Activated T-helper 17 cell treated with anti-CD3 and anti-CD28 coated beads, Interleukin-2, amount 50 U/mL, for 72 hours (primary cell): ENCODE measurements at regions not wholly inside any gene's neighbourhood (a gene's known extent, or its start where the extent isn't known, plus 50 kb on each side); places are given as distances from the start of the nearest gene placed in this dataset.

Experiments
- ATAC-seq: fragments of 150-1000 bp; cut with Tn5 transposase; replicated peaks from 2 replicates; pipeline ENCODE4 v1.10.0; 2021; ENCODE audit warnings: mild to moderate bottlenecking, moderate library complexity
- H3K27ac Mint-ChIP-seq: one replicate; pipeline ENCODE4 v1.8.0; 2022; ENCODE audit warnings: mixed read lengths
- H3K27me3 Mint-ChIP-seq: one replicate; pipeline ENCODE4 v1.8.0; 2022; ENCODE audit warnings: mixed read lengths
- H3K36me3 Mint-ChIP-seq: one replicate; pipeline ENCODE4 v1.8.0; 2022; ENCODE audit warnings: low read depth, mild to moderate bottlenecking, mixed read lengths
- H3K4me1 Mint-ChIP-seq: one replicate; pipeline ENCODE4 v1.8.0; 2022; ENCODE audit warnings: mixed read lengths
- H3K4me3 Mint-ChIP-seq: one replicate; pipeline ENCODE4 v1.8.0; 2022; ENCODE audit warnings: mild to moderate bottlenecking, mixed read lengths
- H3K9me3 Mint-ChIP-seq: one replicate; pipeline ENCODE4 v1.8.0; 2022; ENCODE audit warnings: mixed read lengths

DNA sequence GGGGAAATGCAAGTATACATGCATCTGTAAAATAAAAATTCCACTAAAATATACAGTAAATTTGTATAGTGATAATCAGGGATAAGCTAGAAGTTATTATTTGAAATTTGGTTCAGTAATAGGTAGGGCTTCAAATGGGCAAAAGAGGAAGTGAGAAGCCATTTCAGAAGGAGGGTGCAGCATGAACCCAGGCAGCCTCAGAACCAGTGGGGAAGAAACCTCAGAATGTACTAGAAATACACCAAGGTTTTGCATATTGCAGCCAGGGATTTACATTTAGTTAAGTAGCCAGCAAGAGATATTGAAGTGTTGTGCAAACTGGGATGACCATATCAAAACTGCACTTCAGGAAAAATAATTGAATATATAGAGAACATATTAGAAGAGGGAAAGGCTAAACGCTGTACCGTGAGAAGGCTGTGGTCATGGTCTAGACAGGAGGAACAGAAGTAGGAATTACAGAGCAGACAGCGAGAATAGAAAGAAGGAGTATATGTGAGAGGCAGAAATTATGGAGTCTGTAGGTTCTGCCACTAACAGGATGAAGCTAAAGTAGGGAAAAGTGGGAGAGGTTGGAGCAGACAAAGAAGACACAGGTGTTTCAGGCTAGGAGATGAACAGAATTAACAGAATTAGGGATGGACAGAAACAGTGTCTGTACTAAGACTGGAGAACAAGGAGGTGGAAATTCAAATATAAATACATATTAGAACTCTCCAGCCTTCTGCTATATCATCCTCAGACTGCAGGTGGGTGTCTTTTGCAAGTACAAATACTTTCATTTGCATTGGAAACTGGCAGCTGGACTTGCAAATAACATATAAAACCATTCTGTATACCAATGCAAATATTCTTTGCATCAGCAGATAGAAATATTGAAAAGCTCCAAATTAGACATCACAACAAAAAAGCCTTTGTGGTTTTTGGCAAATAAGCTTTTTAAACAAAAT lies 335.6 kb downstream of the ZNF608 start:
- Mint-ChIP-seq H3K9me3 (peaks cover 3% of the 10 kb centered on the region), H3K36me3 (no peaks in the 10 kb centered on the region), H3K4me1 (no peaks in the 10 kb centered on the region), H3K4me3 (no peak overlapping the region), H3K27ac (no peak overlapping the region), H3K27me3 (no peaks in the 10 kb centered on the region)
- ATAC-seq: no peak

DNA sequence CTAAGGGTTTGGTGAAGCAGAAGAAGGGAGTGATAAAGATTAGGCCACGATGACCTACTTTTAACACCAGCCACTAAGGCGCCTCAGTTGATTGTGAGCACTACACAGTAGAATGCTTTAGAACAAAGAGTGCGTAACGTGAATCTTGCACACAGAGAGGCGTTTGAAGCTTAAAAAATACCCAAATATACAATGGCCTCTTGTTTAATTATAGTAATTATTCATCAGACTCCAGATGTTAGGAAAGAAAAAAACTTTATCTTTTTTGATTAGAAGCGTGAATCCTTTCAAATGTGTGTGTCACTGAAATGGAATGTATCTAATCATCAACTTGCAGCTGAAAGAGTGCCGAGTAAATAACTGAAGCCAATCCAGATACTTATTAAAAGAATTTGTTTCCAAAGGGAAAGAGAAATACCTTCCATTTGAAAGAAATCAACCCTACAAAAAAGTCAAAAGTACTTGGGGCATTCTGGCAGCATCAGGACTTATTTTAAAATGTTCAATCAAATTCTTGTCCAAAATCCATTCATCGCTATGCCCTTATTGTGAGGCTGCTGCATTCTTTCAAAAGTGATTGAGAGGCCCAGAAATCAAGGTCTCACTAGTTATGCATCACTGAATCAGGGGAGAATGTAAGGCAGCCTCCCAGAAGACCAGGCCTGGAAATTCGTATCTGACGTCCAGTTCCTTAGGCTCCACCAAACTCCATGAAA lies 337.5 kb downstream of the ZNF608 start:
- Mint-ChIP-seq H3K36me3 (no peaks in the 10 kb centered on the region), H3K4me1 (no peaks in the 10 kb centered on the region), H3K27ac (no peak overlapping the region), H3K9me3 (peaks cover 3% of the 10 kb centered on the region), H3K27me3 (no peaks in the 10 kb centered on the region), H3K4me3 (no peak overlapping the region)
- no peak for ATAC-seq

DNA sequence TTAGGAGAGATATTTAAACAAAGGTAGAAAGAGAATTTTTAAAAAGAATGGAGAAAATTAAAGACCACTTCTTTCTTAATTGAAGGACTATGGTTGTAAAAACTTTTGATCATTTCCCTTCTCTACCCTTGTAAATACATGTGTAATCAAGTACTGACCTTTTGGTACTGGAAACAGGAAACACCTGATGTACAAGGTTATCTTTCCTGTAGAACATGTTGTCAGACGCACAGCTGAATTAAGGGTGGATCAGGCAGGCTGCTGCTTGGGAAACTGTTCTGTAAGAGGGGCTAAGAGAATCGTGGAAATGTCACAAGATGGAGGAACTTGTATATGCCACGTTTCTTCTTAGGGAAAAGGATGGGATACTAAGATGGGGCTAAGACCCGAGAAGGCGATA lies 341.6 kb downstream of the ZNF608 start:
- H3K4me3 Mint-ChIP-seq: no peak overlapping the region
- no peaks in the 10 kb centered on the region for H3K9me3 Mint-ChIP-seq
- ATAC-seq: no peak
- no peaks in the 10 kb centered on the region for H3K36me3 Mint-ChIP-seq
- no peak overlapping the region for H3K27ac Mint-ChIP-seq
- no peaks in the 10 kb centered on the region for H3K27me3 Mint-ChIP-seq
- no peaks in the 10 kb centered on the region for H3K4me1 Mint-ChIP-seq

- H3K27ac Mint-ChIP-seq: no peak overlapping the region
- ATAC-seq: no peak
- H3K9me3 Mint-ChIP-seq: no peaks in the 10 kb centered on the region
- H3K27me3 Mint-ChIP-seq: no peaks in the 10 kb centered on the region
- H3K36me3 Mint-ChIP-seq: no peaks in the 10 kb centered on the region
- no peak overlapping the region for H3K4me3 Mint-ChIP-seq
- H3K4me1 Mint-ChIP-seq: no peaks in the 10 kb centered on the region
Observed at GRCh38 chr5:124403281-124403680, 343.2 kb downstream of the ZNF608 start.

DNA sequence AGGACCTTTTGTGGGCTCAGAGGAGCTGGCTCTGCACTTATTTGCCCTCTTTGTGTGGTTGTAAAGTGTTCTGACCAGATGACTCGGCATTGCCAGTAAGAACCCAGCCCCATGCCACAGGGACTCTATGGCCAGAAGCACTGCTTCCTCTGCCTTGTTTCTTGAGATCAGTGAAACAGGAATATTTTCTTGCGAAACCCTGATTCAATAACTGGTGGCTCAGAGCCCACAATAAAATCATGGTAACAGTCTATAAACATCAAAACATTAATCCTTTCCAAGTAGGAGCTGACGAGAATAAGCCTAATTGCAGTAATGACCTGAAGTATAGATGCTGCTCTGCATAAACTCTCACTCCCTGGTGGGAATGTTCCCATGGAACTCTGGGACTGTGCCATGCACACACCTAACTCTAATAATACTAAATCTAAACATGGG lies 344.3 kb downstream of the ZNF608 start:
- Mint-ChIP-seq H3K4me3 (no peak overlapping the region), H3K36me3 (no peaks in the 10 kb centered on the region), H3K4me1 (no peaks in the 10 kb centered on the region), H3K9me3 (no peaks in the 10 kb centered on the region), H3K27me3 (no peaks in the 10 kb centered on the region), H3K27ac (no peak overlapping the region)
- ATAC-seq: no peak

- Mint-ChIP-seq H3K9me3 (no peaks in the 10 kb centered on the region), H3K4me3 (no peak overlapping the region), H3K4me1 (no peaks in the 10 kb centered on the region), H3K27me3 (no peaks in the 10 kb centered on the region), H3K27ac (no peak overlapping the region), H3K36me3 (no peaks in the 10 kb centered on the region)
- no peak for ATAC-seq
Observed at GRCh38 chr5:124401476-124402143, 344.8 kb downstream of the ZNF608 start.

GRCh38 chr5:124399426-124399961 lies 346.9 kb downstream of the ZNF608 start:
- Mint-ChIP-seq H3K36me3 (no peaks in the 10 kb centered on the region), H3K4me3 (no peak overlapping the region), H3K9me3 (no peaks in the 10 kb centered on the region), H3K4me1 (no peaks in the 10 kb centered on the region), H3K27me3 (no peaks in the 10 kb centered on the region), H3K27ac (no peak overlapping the region)
- ATAC-seq: no peak

GRCh38 chr5:124398460-124398859 lies 348.0 kb downstream of the ZNF608 start:
- ATAC-seq: no peak
- Mint-ChIP-seq H3K4me3 (no peak overlapping the region), H3K27ac (no peak overlapping the region), H3K36me3 (no peaks in the 10 kb centered on the region), H3K27me3 (no peaks in the 10 kb centered on the region), H3K4me1 (no peaks in the 10 kb centered on the region), H3K9me3 (no peaks in the 10 kb centered on the region)

DNA sequence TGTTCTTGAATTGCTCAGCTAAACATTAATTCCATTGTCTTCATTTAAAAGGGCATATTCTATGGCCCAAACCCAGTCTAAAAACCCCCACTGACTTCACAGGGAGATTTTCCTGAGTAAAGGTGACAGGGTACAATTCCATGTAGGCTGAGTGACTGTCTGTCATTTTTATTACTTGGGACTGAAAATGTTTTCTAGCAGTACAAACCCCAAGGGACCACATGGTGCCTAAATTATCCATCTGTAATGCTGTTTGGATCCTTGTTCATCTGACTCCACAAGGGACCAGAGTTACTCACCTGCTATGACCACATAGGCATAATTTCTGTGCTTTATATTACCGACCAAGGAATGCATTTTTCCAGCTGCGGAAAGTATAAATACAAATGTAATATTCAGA lies 349.1 kb downstream of the ZNF608 start:
- H3K27me3 Mint-ChIP-seq: no peaks in the 10 kb centered on the region
- H3K9me3 Mint-ChIP-seq: no peaks in the 10 kb centered on the region
- no peak overlapping the region for H3K4me3 Mint-ChIP-seq
- ATAC-seq: no peak
- no peak overlapping the region for H3K27ac Mint-ChIP-seq
- H3K4me1 Mint-ChIP-seq: no peaks in the 10 kb centered on the region
- no peaks in the 10 kb centered on the region for H3K36me3 Mint-ChIP-seq

DNA sequence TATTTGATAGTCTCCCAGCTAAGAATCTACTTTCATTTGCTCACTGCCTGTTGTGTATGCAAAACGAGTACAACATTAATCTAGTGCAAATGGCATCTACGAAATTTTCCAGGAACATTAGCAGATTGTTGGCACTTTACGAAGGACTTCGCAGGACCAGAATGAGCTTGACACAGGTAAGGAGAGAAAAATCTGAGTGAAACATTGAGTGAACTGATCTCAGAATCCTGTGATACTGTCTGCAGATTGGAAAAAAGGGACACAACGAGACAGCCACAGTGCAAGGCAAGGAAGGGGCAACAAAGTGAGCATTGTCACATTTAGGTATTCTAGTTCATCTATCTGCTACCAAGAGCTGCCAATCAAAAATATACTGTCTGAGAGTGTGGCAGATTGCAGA lies 350.5 kb downstream of the ZNF608 start:
- no peak overlapping the region for H3K4me3 Mint-ChIP-seq
- peaks cover 1% of the 10 kb centered on the region for H3K9me3 Mint-ChIP-seq
- H3K27me3 Mint-ChIP-seq: no peaks in the 10 kb centered on the region
- H3K36me3 Mint-ChIP-seq: no peaks in the 10 kb centered on the region
- no peak for ATAC-seq
- no peaks in the 10 kb centered on the region for H3K4me1 Mint-ChIP-seq
- no peak overlapping the region for H3K27ac Mint-ChIP-seq

DNA sequence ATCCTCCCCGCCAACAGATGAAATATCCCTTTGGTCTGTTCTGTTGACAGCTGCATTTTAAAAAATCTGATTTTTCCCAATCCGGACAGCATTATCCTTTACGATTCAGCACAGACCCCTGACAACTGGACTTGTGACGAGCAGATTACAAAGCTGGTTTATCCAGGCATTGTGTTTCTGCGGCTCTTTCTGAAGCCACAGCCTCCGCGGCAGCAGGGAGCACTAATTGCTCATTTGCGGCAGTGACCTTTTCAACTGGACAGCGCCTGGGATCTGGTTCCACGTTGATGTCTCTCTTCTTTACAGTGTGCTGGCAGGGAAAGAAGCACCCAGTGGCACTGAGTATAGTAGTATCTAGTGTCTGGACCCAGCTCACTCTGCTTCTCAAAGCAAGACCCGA lies 351.2 kb downstream of the ZNF608 start:
- H3K4me3 Mint-ChIP-seq: no peak overlapping the region
- no peak for ATAC-seq

GRCh38 chr5:124394700-124395245 lies 351.7 kb downstream of the ZNF608 start:
- Mint-ChIP-seq H3K9me3 (peaks cover 6% of the 10 kb centered on the region), H3K4me3 (no peak overlapping the region), H3K4me1 (no peaks in the 10 kb centered on the region), H3K27me3 (no peaks in the 10 kb centered on the region), H3K36me3 (no peaks in the 10 kb centered on the region), H3K27ac (no peak overlapping the region)
- ATAC-seq: no peak

More for the DNA sequence above, 351.2 kb downstream of the ZNF608 start:
- H3K9me3 Mint-ChIP-seq: peaks cover 6% of the 10 kb centered on the region
- H3K4me1 Mint-ChIP-seq: no peaks in the 10 kb centered on the region
- no peaks in the 10 kb centered on the region for H3K36me3 Mint-ChIP-seq
- H3K27me3 Mint-ChIP-seq: no peaks in the 10 kb centered on the region
- H3K27ac Mint-ChIP-seq: no peak overlapping the region

DNA sequence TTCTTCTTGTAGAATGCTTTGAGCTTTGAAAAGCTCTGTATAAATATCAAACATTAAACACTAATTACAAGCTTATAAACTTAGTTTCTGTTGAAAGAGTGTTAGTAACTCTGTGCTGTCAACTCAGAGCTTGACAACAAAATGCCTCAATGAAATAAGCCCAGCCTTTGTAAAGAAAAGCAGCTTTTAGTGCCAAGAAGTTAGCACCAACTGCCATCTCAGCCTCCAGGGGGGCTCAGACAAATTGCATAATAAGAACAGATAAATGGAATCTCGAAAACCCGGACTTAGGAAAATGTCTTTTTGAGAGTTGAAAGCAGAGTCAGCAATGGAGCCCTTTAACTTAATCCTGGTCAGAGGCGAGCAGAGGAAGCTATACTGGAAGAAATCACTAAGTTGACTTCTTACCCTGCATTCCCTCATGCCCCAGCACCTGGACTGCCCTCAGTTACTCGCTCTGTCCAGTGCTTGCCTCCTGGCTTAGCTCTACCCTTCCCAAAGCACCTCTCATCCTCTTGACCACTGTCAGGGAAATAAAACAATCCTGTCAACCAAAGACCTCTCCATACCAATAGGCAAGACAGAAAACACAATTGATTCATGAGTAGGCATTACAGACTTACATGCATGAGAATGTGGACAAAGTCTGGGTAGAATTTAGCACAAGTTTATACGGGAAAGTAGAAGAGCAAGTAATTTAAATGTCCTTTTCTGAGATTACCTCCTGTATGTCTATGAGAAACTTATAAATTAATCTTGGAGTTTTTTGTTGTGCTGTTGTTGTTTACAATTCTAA lies 352.7 kb downstream of the ZNF608 start:
- no peaks in the 10 kb centered on the region for H3K36me3 Mint-ChIP-seq
- no peak overlapping the region for H3K27ac Mint-ChIP-seq
- no peaks in the 10 kb centered on the region for H3K4me1 Mint-ChIP-seq
- ATAC-seq: no peak
- H3K27me3 Mint-ChIP-seq: no peaks in the 10 kb centered on the region
- H3K9me3 Mint-ChIP-seq: peaks cover 6% of the 10 kb centered on the region
- H3K4me3 Mint-ChIP-seq: no peak overlapping the region

DNA sequence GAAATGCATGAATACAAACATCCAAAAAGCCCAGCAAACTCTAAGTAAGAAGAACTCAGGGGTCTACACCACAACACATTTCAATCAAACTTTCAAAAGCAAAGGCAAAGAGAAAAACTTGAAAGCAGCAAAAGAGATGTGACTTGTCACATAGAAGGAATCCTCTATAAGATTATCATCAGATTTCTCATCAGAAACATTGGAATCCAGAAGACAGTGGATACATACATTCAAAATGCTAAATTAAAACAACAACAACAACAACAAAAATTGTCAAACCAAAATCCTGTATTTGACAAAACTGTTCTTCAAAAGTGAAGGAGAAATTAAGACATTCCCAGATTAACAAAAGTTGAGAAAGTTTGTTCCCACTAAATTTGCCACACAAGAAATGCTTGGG lies 362.7 kb downstream of the ZNF608 start:
- Mint-ChIP-seq H3K27me3 (no peaks in the 10 kb centered on the region), H3K4me1 (no peaks in the 10 kb centered on the region), H3K27ac (no peak overlapping the region), H3K36me3 (no peaks in the 10 kb centered on the region), H3K4me3 (no peak overlapping the region), H3K9me3 (peaks cover 19% of the 10 kb centered on the region)
- ATAC-seq: no peak
